WTC11 (cell line): ENCODE measurements at regions not wholly inside any gene's neighbourhood (a gene's known extent, or its start where the extent isn't known, plus 50 kb on each side); places are given as distances from the start of the nearest gene placed in this dataset.

Experiments
- ATAC-seq: fragments of 200-7000 bp; cut with Tn5 transposase; 2 replicates; pipeline ENCODE4 v1.10.0; 2021; ENCODE audit warnings: mild to moderate bottlenecking, moderate library complexity
- CTCF ChIA-PET: fragments of 300-600 bp; sonication (Branson Sonifier 250); formaldehyde crosslinking; loops from one replicate; lab custom pipeline; 2021; ENCODE audit warnings: antibody characterized with exemption; lab: Charles Lee
- POLR2A ChIA-PET: fragments of 350-600 bp; sonication (Branson Sonifier 250); formaldehyde crosslinking; loops from one replicate; lab custom pipeline; 2021; ENCODE audit warnings: antibody characterized with exemption; lab: Charles Lee
- DNase-seq: peaks from one replicate; pipeline ENCODE4 v3.0.0; 2021; ENCODE audit warnings: low spot score
- H3K27ac Mint-ChIP-seq: 2 replicates; pipeline ENCODE4 v1.8.0; 2021; ENCODE audit warnings: mixed read lengths
- H3K27me3 Mint-ChIP-seq: 2 replicates; pipeline ENCODE4 v1.8.0; 2021; ENCODE audit warnings: low read depth, mild to moderate bottlenecking, moderate library complexity, mixed read lengths
- H3K36me3 Mint-ChIP-seq: 2 replicates; pipeline ENCODE4 v1.8.0; 2021; ENCODE audit warnings: mixed read lengths
- H3K4me1 Mint-ChIP-seq: 2 replicates; pipeline ENCODE4 v1.8.0; 2022; ENCODE audit warnings: mixed read lengths
- H3K4me3 Mint-ChIP-seq: 2 replicates; pipeline ENCODE4 v1.8.0; 2021; ENCODE audit warnings: mild to moderate bottlenecking, moderate library complexity, mixed read lengths
- H3K9me3 Mint-ChIP-seq: 2 replicates; pipeline ENCODE4 v1.8.0; 2021; ENCODE audit warnings: mixed read lengths
- AFF4 ChIP-seq: sonication (generic); formaldehyde crosslinking; IDR thresholded peaks from 2 replicates; pipeline ENCODE4 v1.8.1; 2023; ENCODE audit warnings: mild to moderate bottlenecking, missing genetic modification reagents, borderline replicate concordance
- ATF2 ChIP-seq: sonication (generic); formaldehyde crosslinking; IDR thresholded peaks from 2 replicates; pipeline ENCODE4 v1.8.1; 2022; ENCODE audit warnings: low read depth, missing genetic modification reagents, borderline replicate concordance
- ATF6 ChIP-seq: sonication (generic); formaldehyde crosslinking; IDR thresholded peaks from 2 replicates; pipeline ENCODE4 v1.8.1; 2023; ENCODE audit warnings: mild to moderate bottlenecking, missing genetic modification reagents
- CBFB ChIP-seq: sonication (generic); formaldehyde crosslinking; IDR thresholded peaks from 2 replicates; pipeline ENCODE4 v1.8.1; 2022; ENCODE audit warnings: mild to moderate bottlenecking, low read depth, missing genetic modification reagents
- CDX4 ChIP-seq: fragments of 250-450 bp; sonication (Bioruptor Pico); IDR thresholded peaks from 2 replicates; pipeline ENCODE4 v1.9.0; 2021; ENCODE audit warnings: moderate library complexity, mild to moderate bottlenecking, inconsistent platforms, borderline replicate concordance
- CREB1 ChIP-seq: sonication (generic); formaldehyde crosslinking; IDR thresholded peaks from 2 replicates; pipeline ENCODE4 v1.8.0; 2023; ENCODE audit warnings: mild to moderate bottlenecking, missing genetic modification reagents
- CTCF ChIP-seq: fragments of 200-600 bp; IDR thresholded peaks from 2 replicates; pipeline ENCODE4 v1.8.0; 2022; ENCODE audit warnings: antibody characterized with exemption
- E2F1 ChIP-seq: sonication (generic); formaldehyde crosslinking; IDR thresholded peaks from 2 replicates; pipeline ENCODE4 v1.8.0; 2022; ENCODE audit warnings: mild to moderate bottlenecking, missing genetic modification reagents
- EMX1 ChIP-seq: fragments of 250-450 bp; sonication (Bioruptor Pico); IDR thresholded peaks from 2 replicates; pipeline ENCODE4 v1.8.0; 2021; ENCODE audit warnings: mild to moderate bottlenecking
- ESRRA ChIP-seq: sonication (generic); formaldehyde crosslinking; IDR thresholded peaks from 2 replicates; pipeline ENCODE4 v1.8.1; 2022; ENCODE audit warnings: mild to moderate bottlenecking, missing genetic modification reagents, borderline replicate concordance
- GRHL2 ChIP-seq: fragments of 250-450 bp; sonication (Bioruptor Pico); IDR thresholded peaks from 2 replicates; pipeline ENCODE4 v1.8.0; 2022; ENCODE audit warnings: mild to moderate bottlenecking, moderate library complexity; ENCODE audit not compliant: insufficient replicate concordance, severe bottlenecking
- IRF2 ChIP-seq: sonication (generic); formaldehyde crosslinking; IDR thresholded peaks from 2 replicates; pipeline ENCODE4 v1.8.0; 2022; ENCODE audit warnings: low read depth, missing genetic modification reagents, borderline replicate concordance
- JUN ChIP-seq: sonication (generic); formaldehyde crosslinking; IDR thresholded peaks from 2 replicates; pipeline ENCODE4 v1.8.0; 2023; ENCODE audit warnings: mild to moderate bottlenecking, missing genetic modification reagents
- MXD4 ChIP-seq: fragments of 250-450 bp; sonication (Bioruptor Pico); IDR thresholded peaks from 2 replicates; pipeline ENCODE4 v1.8.0; 2021; ENCODE audit warnings: mild to moderate bottlenecking, moderate library complexity, borderline replicate concordance
- RELA ChIP-seq: sonication (generic); formaldehyde crosslinking; IDR thresholded peaks from 2 replicates; pipeline ENCODE4 v1.8.1; 2022; ENCODE audit warnings: missing genetic modification reagents, mild to moderate bottlenecking, borderline replicate concordance
- SOX15 ChIP-seq: fragments of 250-450 bp; sonication (Bioruptor Pico); IDR thresholded peaks from 2 replicates; pipeline ENCODE4 v1.9.0; 2021; ENCODE audit warnings: mild to moderate bottlenecking
- ZBTB21 ChIP-seq: sonication (generic); formaldehyde crosslinking; IDR thresholded peaks from 2 replicates; pipeline ENCODE4 v1.8.1; 2023; ENCODE audit warnings: mild to moderate bottlenecking, missing genetic modification reagents, borderline replicate concordance
- ZNF416 ChIP-seq: fragments of 250-450 bp; sonication (Bioruptor Pico); IDR thresholded peaks from 2 replicates; pipeline ENCODE4 v1.9.0; 2021; ENCODE audit warnings: mild to moderate bottlenecking, inconsistent platforms
- ZSCAN18 ChIP-seq: fragments of 250-450 bp; sonication (Bioruptor Pico); IDR thresholded peaks from 2 replicates; pipeline ENCODE4 v2.1.2; 2022; ENCODE audit warnings: mild to moderate bottlenecking, moderate library complexity

- TF ChIP-seq AFF4 (CRISPR knock-in tag), result no peak
- no peak for TF ChIP-seq ZSCAN18 (CRISPR knock-in tag)
- TF ChIP-seq CBFB (CRISPR knock-in tag), result no peak
- no peak for TF ChIP-seq CTCF
- TF ChIP-seq MXD4 (CRISPR knock-in tag), result no peak
Measured at GRCh38 chr2:238730881-238731280, 117.0 kb upstream of the TWIST2 start (continued).

- no peaks in the 10 kb centered on the region for H3K4me1 Mint-ChIP-seq
- H3K9me3 Mint-ChIP-seq, result no peaks in the 10 kb centered on the region
- no peak overlapping the region for H3K4me3 Mint-ChIP-seq
- TF ChIP-seq ATF2 (CRISPR knock-in tag) (no peak), IRF2 (CRISPR knock-in tag) (no peak), EMX1 (no peak)
- H3K36me3 Mint-ChIP-seq, result no peaks in the 10 kb centered on the region
- ChIA-PET POLR2A (no interaction called here), CTCF (interaction anchor here (3.3 kb wide), 1 partner anchor 12 kb away, joined by 10 read pairs; no protein-coding TSS in a partner anchor)
- H3K27ac Mint-ChIP-seq, result no peak overlapping the region
- no peak for DNase-seq
- H3K27me3 Mint-ChIP-seq, result no peaks in the 10 kb centered on the region; the same call in 1 of the 2 replicates
- no peak for ATAC-seq
Measured at GRCh38 chr2:238731961-238732360, 115.9 kb upstream of the TWIST2 start.

- ATAC-seq, result no peak
- TF ChIP-seq JUN (CRISPR knock-in tag) (no peak), ZNF416 (CRISPR knock-in tag) (no peak), CDX4 (no peak), CREB1 (CRISPR knock-in tag) (no peak), E2F1 (CRISPR knock-in tag) (no peak), ZBTB21 (CRISPR knock-in tag) (no peak), ATF6 (CRISPR knock-in tag) (no peak), ATF2 (CRISPR knock-in tag) (no peak), GRHL2 (CRISPR knock-in tag) (no peak), ESRRA (no peak), EMX1 (no peak), RELA (no peak), SOX15 (no peak)
Measured at GRCh38 chr2:238738917-238739316, 109.0 kb upstream of the TWIST2 start.

More at GRCh38 chr2:238738917-238739316, 109.0 kb upstream of the TWIST2 start:
- DNase-seq, result no peak
- peaks cover 5% of the 10 kb centered on the region; the same call in 1 of the 2 replicates for H3K27me3 Mint-ChIP-seq
- H3K9me3 Mint-ChIP-seq, result peaks cover 11% of the 10 kb centered on the region
- no peak overlapping the region for H3K27ac Mint-ChIP-seq
- H3K4me3 Mint-ChIP-seq, result no peak overlapping the region
- ChIA-PET POLR2A (no interaction called here), CTCF (interaction anchor here (1.3 to 1.5 kb wide), 3 partner anchors 20 to 221 kb away, joined by 3 to 5 read pairs (median 3); no protein-coding TSS in a partner anchor)
- H3K4me1 Mint-ChIP-seq, result no peaks in the 10 kb centered on the region
- H3K36me3 Mint-ChIP-seq, result no peaks in the 10 kb centered on the region
